ENCODE measurements at regions not wholly inside any gene's neighbourhood (a gene's known extent, or its start where the extent isn't known, plus 50 kb on each side); places are given as distances from the start of the nearest gene placed in this dataset.

GRCh38 chr4:104044369-104044768, 324.6 kb upstream of the TACR3 start:
- no peaks in the 10 kb centered on the region for H3K79me2 ChIP-seq (ENCODE audit: insufficient read depth, low read length)
- H3K36me3 ChIP-seq (ENCODE audit: insufficient read depth, low read length) = no peaks in the 10 kb centered on the region
- no peak overlapping the region for H3K4me3 ChIP-seq (ENCODE audit: insufficient read depth, low read depth, low read length)
- H3K4me3 Mint-ChIP-seq (ENCODE audit: unreplicated experiment) = no peak overlapping the region
- DNase-seq (ENCODE audit: low read depth) (no peak), FAIRE-seq (no peak)
- no peak overlapping the region for H3K27ac ChIP-seq (ENCODE audit: low read depth, low read length)
- no peak overlapping the region for H2AFZ ChIP-seq (ENCODE audit: low read depth, low read length)
- H3K4me1 ChIP-seq (ENCODE audit: insufficient read depth, low read length) = no peaks in the 10 kb centered on the region
- H3K36me3 Mint-ChIP-seq (ENCODE audit: low read depth, unreplicated experiment) = no peaks in the 10 kb centered on the region
- H3K27me3 Mint-ChIP-seq (ENCODE audit: low read depth, unreplicated experiment) = no peaks in the 10 kb centered on the region
- no peak overlapping the region for H3K9ac ChIP-seq (ENCODE audit: low read length)
- H3K4me2 ChIP-seq (ENCODE audit: low read length) = no peak overlapping the region
- H3K27ac Mint-ChIP-seq (ENCODE audit: unreplicated experiment) = no peak overlapping the region
- no peaks in the 10 kb centered on the region for H3K27me3 ChIP-seq (ENCODE audit: insufficient read depth, low read length)
- no peaks in the 10 kb centered on the region for H4K20me1 ChIP-seq (ENCODE audit: insufficient read depth, low read length)
- H3K9me3 Mint-ChIP-seq (ENCODE audit: unreplicated experiment) = no peaks in the 10 kb centered on the region
- no peaks in the 10 kb centered on the region for H3K4me1 Mint-ChIP-seq (ENCODE audit: low read depth, unreplicated experiment)
- no peaks in the 10 kb centered on the region for H3K9me3 ChIP-seq (ENCODE audit: insufficient read depth, low read depth, low read length)
- TF ChIP-seq EZH2 (IDR thresholded peaks at IDR 0.05; ENCODE audit: insufficient read depth, low read length) = no peak
- TF ChIP-seq CTCF (IDR thresholded peaks at IDR 0.05; ENCODE audit: insufficient read depth, low read depth, low read length) = no peak

GRCh38 chr4:104032896-104033295, 313.1 kb upstream of the TACR3 start:
- no peaks in the 10 kb centered on the region for H3K36me3 ChIP-seq (ENCODE audit: insufficient read depth, low read length)
- Mint-ChIP-seq H3K36me3 (ENCODE audit: low read depth, unreplicated experiment) (no peaks in the 10 kb centered on the region), H3K27ac (ENCODE audit: unreplicated experiment) (no peak overlapping the region), H3K4me3 (ENCODE audit: unreplicated experiment) (no peak overlapping the region), H3K27me3 (ENCODE audit: low read depth, unreplicated experiment) (no peaks in the 10 kb centered on the region), H3K4me1 (ENCODE audit: low read depth, unreplicated experiment) (no peaks in the 10 kb centered on the region), H3K9me3 (ENCODE audit: unreplicated experiment) (no peaks in the 10 kb centered on the region)
- no peaks in the 10 kb centered on the region for H3K4me1 ChIP-seq (ENCODE audit: insufficient read depth, low read length)
- no peaks in the 10 kb centered on the region for H3K79me2 ChIP-seq (ENCODE audit: insufficient read depth, low read length)
- no peaks in the 10 kb centered on the region for H3K27me3 ChIP-seq (ENCODE audit: insufficient read depth, low read length)
- H3K9ac ChIP-seq (ENCODE audit: low read length) = no peak overlapping the region
- H4K20me1 ChIP-seq (ENCODE audit: insufficient read depth, low read length) = no peaks in the 10 kb centered on the region
- no peak overlapping the region for H3K4me2 ChIP-seq (ENCODE audit: low read length)
- no peaks in the 10 kb centered on the region for H3K9me3 ChIP-seq (ENCODE audit: insufficient read depth, low read depth, low read length)
- TF ChIP-seq EZH2 (IDR thresholded peaks at IDR 0.05; ENCODE audit: insufficient read depth, low read length) (no peak), CTCF (IDR thresholded peaks at IDR 0.05; ENCODE audit: insufficient read depth, low read depth, low read length) (no peak)
- no peak overlapping the region for H3K4me3 ChIP-seq (ENCODE audit: insufficient read depth, low read depth, low read length)
- FAIRE-seq = no peak
- no peak overlapping the region for H3K27ac ChIP-seq (ENCODE audit: low read depth, low read length)
- no peak for DNase-seq (ENCODE audit: low read depth)
- no peak overlapping the region for H2AFZ ChIP-seq (ENCODE audit: low read depth, low read length)

GRCh38 chr4:104025251-104025650, 305.5 kb upstream of the TACR3 start:
- Histone ChIP-seq H3K9ac (ENCODE audit: low read length) (no peak overlapping the region), H3K27me3 (ENCODE audit: insufficient read depth, low read length) (no peaks in the 10 kb centered on the region), H4K20me1 (ENCODE audit: insufficient read depth, low read length) (no peaks in the 10 kb centered on the region), H2AFZ (ENCODE audit: low read depth, low read length) (no peak overlapping the region), H3K36me3 (ENCODE audit: insufficient read depth, low read length) (no peaks in the 10 kb centered on the region), H3K4me3 (ENCODE audit: insufficient read depth, low read depth, low read length) (no peak overlapping the region), H3K4me2 (ENCODE audit: low read length) (no peak overlapping the region), H3K4me1 (ENCODE audit: insufficient read depth, low read length) (no peaks in the 10 kb centered on the region), H3K27ac (ENCODE audit: low read depth, low read length) (no peak overlapping the region), H3K9me3 (ENCODE audit: insufficient read depth, low read depth, low read length) (no peaks in the 10 kb centered on the region), H3K79me2 (ENCODE audit: insufficient read depth, low read length) (no peaks in the 10 kb centered on the region)
- Mint-ChIP-seq H3K27me3 (ENCODE audit: low read depth, unreplicated experiment) (no peaks in the 10 kb centered on the region), H3K4me1 (ENCODE audit: low read depth, unreplicated experiment) (no peaks in the 10 kb centered on the region), H3K9me3 (ENCODE audit: unreplicated experiment) (no peaks in the 10 kb centered on the region), H3K27ac (ENCODE audit: unreplicated experiment) (no peak overlapping the region), H3K4me3 (ENCODE audit: unreplicated experiment) (no peak overlapping the region), H3K36me3 (ENCODE audit: low read depth, unreplicated experiment) (no peaks in the 10 kb centered on the region)
- no peak for TF ChIP-seq CTCF (IDR thresholded peaks at IDR 0.05; ENCODE audit: insufficient read depth, low read depth, low read length)
- TF ChIP-seq EZH2 (IDR thresholded peaks at IDR 0.05; ENCODE audit: insufficient read depth, low read length) = no peak
- no peak for FAIRE-seq
- no peak for DNase-seq (ENCODE audit: low read depth)
